ENCODE measurements at regions not wholly inside any gene's neighbourhood (a gene's known extent, or its start where the extent isn't known, plus 50 kb on each side); places are given as distances from the start of the nearest gene placed in this dataset.

DNA sequence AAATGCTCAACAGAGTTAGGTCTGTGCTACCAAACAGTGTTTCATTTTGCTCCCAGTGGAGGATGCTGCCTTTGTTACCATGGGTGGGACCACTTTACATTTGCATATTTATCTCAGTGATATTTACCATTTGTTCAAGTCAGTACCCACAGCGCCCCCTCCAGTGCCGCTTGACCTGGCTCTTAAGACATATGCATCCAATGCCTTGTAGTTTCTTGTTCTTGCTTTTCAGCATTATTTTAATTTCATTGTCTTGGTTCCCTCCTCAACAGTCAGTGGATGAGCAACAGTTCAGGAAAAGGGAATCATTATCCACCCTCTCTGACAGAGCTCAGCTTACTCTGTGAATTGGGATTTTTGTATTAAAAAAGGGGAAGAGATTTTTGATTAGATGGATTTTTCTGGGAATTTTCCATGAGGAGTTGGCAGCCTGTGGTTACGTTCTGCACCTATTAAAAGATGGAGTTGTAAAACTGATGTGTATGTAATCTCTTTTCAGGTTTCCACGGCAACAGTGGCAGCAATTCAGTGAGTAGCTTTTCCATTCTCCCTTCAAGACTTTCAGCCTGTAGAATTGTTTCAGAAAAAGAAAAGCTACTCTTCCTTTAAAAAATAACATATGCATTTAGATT, 240.5 kb upstream of the DAAM1 start:
- no peak for DNase-seq (ENCODE audit: low spot score in 2 of 2)
- H3K27me3 ChIP-seq, result no peaks in the 10 kb centered on the region
- WGBS, result 65% methylated on average over 4 of the region's 4 CpGs
- H3K4me1 ChIP-seq, result no peaks in the 10 kb centered on the region
- TF ChIP-seq CTCF (IDR thresholded peaks at IDR 0.05) (no peak), POLR2AphosphoS5 (IDR thresholded peaks at IDR 0.05) (no peak), EP300 (IDR thresholded peaks at IDR 0.05) (no peak), POLR2A (IDR thresholded peaks at IDR 0.05) (no peak)
- no peak overlapping the region for H3K27ac ChIP-seq
- H3K9me3 ChIP-seq, result no peaks in the 10 kb centered on the region
- no peak overlapping the region for H3K4me3 ChIP-seq
- no peaks in the 10 kb centered on the region for H3K36me3 ChIP-seq

- Histone ChIP-seq H3K27ac (no peak overlapping the region), H3K36me3 (no peaks in the 10 kb centered on the region), H3K9me3 (no peaks in the 10 kb centered on the region), H3K27me3 (no peaks in the 10 kb centered on the region), H3K4me3 (no peak overlapping the region), H3K4me1 (peaks cover 4% of the 10 kb centered on the region)
- no peak for TF ChIP-seq POLR2A (IDR thresholded peaks at IDR 0.05)
- TF ChIP-seq POLR2AphosphoS5 (IDR thresholded peaks at IDR 0.05), result no peak
- no peak for TF ChIP-seq EP300 (IDR thresholded peaks at IDR 0.05)
- no peak for TF ChIP-seq CTCF (IDR thresholded peaks at IDR 0.05)
- WGBS, result 72% methylated on average over 1 of the region's 1 CpG
- DNase-seq (ENCODE audit: low spot score in 2 of 2), result no peak
Observed at GRCh38 chr14:58950555-58950954, 237.9 kb upstream of the DAAM1 start.

- TF ChIP-seq CTCF (IDR thresholded peaks at IDR 0.05) (no peak), POLR2AphosphoS5 (IDR thresholded peaks at IDR 0.05) (no peak), EP300 (IDR thresholded peaks at IDR 0.05) (no peak), POLR2A (IDR thresholded peaks at IDR 0.05) (no peak)
- Histone ChIP-seq H3K27me3 (no peaks in the 10 kb centered on the region), H3K9me3 (no peaks in the 10 kb centered on the region), H3K4me1 (peaks cover 4% of the 10 kb centered on the region), H3K36me3 (no peaks in the 10 kb centered on the region), H3K27ac (no peak overlapping the region), H3K4me3 (no peak overlapping the region)
- DNase-seq (ENCODE audit: low spot score in 2 of 2), result no peak
- WGBS, result 89% methylated on average over 2 of the region's 2 CpGs
Observed at GRCh38 chr14:58951143-58951542, 237.3 kb upstream of the DAAM1 start.

DNA sequence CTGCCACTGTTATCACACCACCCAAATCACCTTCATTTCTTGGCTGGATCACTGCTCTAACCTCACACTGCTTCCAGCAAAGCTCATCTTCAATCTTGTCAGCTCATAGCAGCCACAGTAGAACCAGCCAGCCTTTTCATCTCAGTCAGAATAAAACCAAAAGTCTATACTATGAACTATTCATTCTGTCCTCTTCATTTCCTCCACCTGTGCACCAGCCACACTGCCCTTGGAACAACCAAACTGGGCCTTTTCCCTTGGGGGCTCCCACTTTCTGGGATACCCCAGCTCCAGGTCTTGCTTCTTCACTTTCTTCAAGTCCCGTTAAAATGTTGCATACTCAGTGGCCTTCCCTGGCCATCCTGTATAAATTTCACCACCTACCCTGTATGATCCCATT, 234.4 kb upstream of the DAAM1 start:
- 95% methylated on average over 1 of the region's 1 CpG for WGBS
- H3K4me1 ChIP-seq, result peaks cover 4% of the 10 kb centered on the region
- no peaks in the 10 kb centered on the region for H3K27me3 ChIP-seq
- no peaks in the 10 kb centered on the region for H3K36me3 ChIP-seq
- TF ChIP-seq POLR2A (IDR thresholded peaks at IDR 0.05) (no peak), POLR2AphosphoS5 (IDR thresholded peaks at IDR 0.05) (no peak), EP300 (IDR thresholded peaks at IDR 0.05) (no peak), CTCF (IDR thresholded peaks at IDR 0.05) (no peak)
- H3K9me3 ChIP-seq, result no peaks in the 10 kb centered on the region
- DNase-seq (ENCODE audit: low spot score in 2 of 2), result no peak
- H3K4me3 ChIP-seq, result no peak overlapping the region
- no peak overlapping the region for H3K27ac ChIP-seq

GRCh38 chr14:58954901-58955861, 233.3 kb upstream of the DAAM1 start:
- Histone ChIP-seq H3K36me3 (no peaks in the 10 kb centered on the region), H3K4me1 (peaks cover 4% of the 10 kb centered on the region), H3K9me3 (no peaks in the 10 kb centered on the region), H3K27me3 (no peaks in the 10 kb centered on the region), H3K27ac (no peak overlapping the region), H3K4me3 (no peak overlapping the region)
- 17% methylated on average over 4 of the region's 4 CpGs for WGBS
- TF ChIP-seq POLR2A (IDR thresholded peaks at IDR 0.05), result no peak
- no peak for TF ChIP-seq POLR2AphosphoS5 (IDR thresholded peaks at IDR 0.05)
- no peak for TF ChIP-seq CTCF (IDR thresholded peaks at IDR 0.05)
- TF ChIP-seq EP300 (IDR thresholded peaks at IDR 0.05), result no peak
- DNase-seq (ENCODE audit: low spot score in 2 of 2), result no peak
